Testis (tissue), 2 donors: ENCODE measurements at regions not wholly inside any gene's neighbourhood (a gene's known extent, or its start where the extent isn't known, plus 50 kb on each side); places are given as distances from the start of the nearest gene placed in this dataset.

Source experiments
- CTCF ChIP-seq, 3 experiments: fragments of 450-650 bp in 2 of 3; fragments of 200-600 bp in 1 of 3; sonication (generic) in 1 of 3; IDR thresholded peaks; one replicate each; pipeline ENCODE4 v1.5.1; 2016 to 2019; ENCODE audit warnings: antibody characterized with exemption in 3 of 3, mild to moderate bottlenecking in 2 of 3, moderate library complexity in 1 of 3
- POLR2A ChIP-seq: fragments of 450-650 bp; IDR thresholded peaks from one replicate; pipeline ENCODE4 v1.6.1; 2017; ENCODE audit warnings: antibody characterized with exemption, mild to moderate bottlenecking, moderate library complexity

GRCh38 chr12:127998988-127999387, 268.0 kb upstream of the TMEM132C start:
- TF ChIP-seq CTCF (IDR thresholded peaks at IDR 0.05): no peak
- TF ChIP-seq POLR2A: no peak
